GM21619 (cell line): ENCODE measurements at regions not wholly inside any gene's neighbourhood (a gene's known extent, or its start where the extent isn't known, plus 50 kb on each side); places are given as distances from the start of the nearest gene placed in this dataset.
"Not testable (repeated sequence)": the region's sequence is repeated elsewhere in the genome, so short reads cannot be mapped to it uniquely, and the experiment has no call there.

ENCODE experiments used
- ATAC-seq: cut with Tn5 transposase; IDR thresholded peaks from one replicate; pipeline ENCODE4 v1.9.1; 2021; ENCODE audit not compliant: unreplicated experiment

GRCh38 chr11:91394073-91394726 lies 830.4 kb upstream of the FAT3 start:
- ATAC-seq = no peak

- ATAC-seq = no peak
These were observed 841.7 kb upstream of the FAT3 start for GRCh38 chr11:91382946-91383345.

- ATAC-seq = no peak
These were observed 849.8 kb upstream of the FAT3 start for GRCh38 chr11:91374794-91375193.

GRCh38 chr11:91373497-91373896 lies 851.1 kb upstream of the FAT3 start:
- ATAC-seq = no peak

- ATAC-seq = no peak
These were observed 857.8 kb upstream of the FAT3 start for GRCh38 chr11:91366816-91367215.

- no peak for ATAC-seq
These were observed 858.5 kb upstream of the FAT3 start for GRCh38 chr11:91365986-91366585.

GRCh38 chr11:91350931-91351330 lies 873.7 kb upstream of the FAT3 start:
- ATAC-seq = no peak

GRCh38 chr11:91326751-91327150 lies 897.9 kb upstream of the FAT3 start:
- no peak for ATAC-seq

GRCh38 chr11:91326280-91326679 lies 898.3 kb upstream of the FAT3 start:
- no peak for ATAC-seq

- ATAC-seq = no peak
These were observed 910.1 kb upstream of the FAT3 start for GRCh38 chr11:91314521-91314920.

- ATAC-seq = no peak
These were observed 912.1 kb upstream of the FAT3 start for GRCh38 chr11:91312541-91312940.

GRCh38 chr11:91310085-91310484 lies 914.5 kb upstream of the FAT3 start:
- no peak for ATAC-seq

GRCh38 chr11:91308069-91308468 lies 916.5 kb upstream of the FAT3 start:
- no peak for ATAC-seq

- no peak for ATAC-seq
These were observed 919.2 kb upstream of the FAT3 start for GRCh38 chr11:91305402-91305801.

GRCh38 chr11:91303749-91304148 lies 920.9 kb upstream of the FAT3 start:
- ATAC-seq = no peak

GRCh38 chr11:91299980-91300379 lies 924.6 kb upstream of the FAT3 start:
- peak; percentile 58 for ATAC-seq

- no peak for ATAC-seq
These were observed 928.0 kb upstream of the FAT3 start for GRCh38 chr11:91296629-91297028.

- no peak for ATAC-seq
These were observed 929.0 kb upstream of the FAT3 start for GRCh38 chr11:91295591-91295990.

- ATAC-seq = no peak
These were observed 931.5 kb upstream of the FAT3 start for GRCh38 chr11:91293119-91293518.

- ATAC-seq = no peak
These were observed 952.5 kb upstream of the FAT3 start for GRCh38 chr11:91272089-91272488.

GRCh38 chr11:91268512-91269295 lies 955.9 kb upstream of the FAT3 start:
- not testable (repeated sequence) for ATAC-seq

- no peak for ATAC-seq
These were observed 958.7 kb upstream of the FAT3 start for GRCh38 chr11:91265946-91266345.
